ENCODE measurements at regions not wholly inside any gene's neighbourhood (a gene's known extent, or its start where the extent isn't known, plus 50 kb on each side); places are given as distances from the start of the nearest gene placed in this dataset.
A peak's percentile ranks its signal among the peaks of the same experiment; 100 is the strongest.

- no peak for DNase-seq
These were observed 214.6 kb downstream of the TSN start for GRCh38 chr2:121969766-121970639.

GRCh38 chr2:121972203-121972602 lies 216.8 kb downstream of the TSN start:
- DNase-seq, result no peak

- peak; percentile 69 for DNase-seq
These were observed 219.6 kb downstream of the TSN start for GRCh38 chr2:121974897-121975661.

- no peak for DNase-seq
These were observed 221.5 kb downstream of the TSN start for GRCh38 chr2:121976926-121977325.

- DNase-seq, result no peak
These were observed 221.9 kb downstream of the TSN start for GRCh38 chr2:121977326-121977725.

- no peak for DNase-seq
These were observed 237.2 kb downstream of the TSN start for GRCh38 chr2:121992700-121993099.

- no peak for DNase-seq
These were observed 238.2 kb downstream of the TSN start for GRCh38 chr2:121993682-121994081.

- DNase-seq, result no peak
These were observed 239.1 kb downstream of the TSN start for GRCh38 chr2:121994238-121995206.

- DNase-seq, result no peak
These were observed 243.3 kb downstream of the TSN start for GRCh38 chr2:121998751-121999150.

- DNase-seq, result no peak
These were observed 243.8 kb downstream of the TSN start for GRCh38 chr2:121999264-121999663.

- DNase-seq, result no peak
These were observed 245.3 kb downstream of the TSN start for GRCh38 chr2:122000556-122001340.

GRCh38 chr2:122001441-122001874 lies 246.0 kb downstream of the TSN start:
- no peak for DNase-seq

GRCh38 chr2:122003196-122003940 lies 247.9 kb downstream of the TSN start:
- no peak for DNase-seq

- DNase-seq, result no peak
These were observed 251.7 kb downstream of the TSN start for GRCh38 chr2:122007126-122007525.

- DNase-seq, result no peak
These were observed 252.1 kb downstream of the TSN start for GRCh38 chr2:122007577-122007976.

GRCh38 chr2:122009561-122009960 lies 254.1 kb downstream of the TSN start:
- no peak for DNase-seq

GRCh38 chr2:122011493-122012270 lies 256.2 kb downstream of the TSN start:
- no peak for DNase-seq

- no peak for DNase-seq
These were observed 263.3 kb downstream of the TSN start for GRCh38 chr2:122018736-122019135.

- DNase-seq, result no peak
These were observed 264.3 kb downstream of the TSN start for GRCh38 chr2:122019724-122020123.

GRCh38 chr2:122020377-122020776 lies 264.9 kb downstream of the TSN start:
- no peak for DNase-seq

All from NCI-H2171 (cell line).